ENCODE measurements at regions not wholly inside any gene's neighbourhood (a gene's known extent, or its start where the extent isn't known, plus 50 kb on each side); places are given as distances from the start of the nearest gene placed in this dataset.
A peak's percentile ranks its signal among the peaks of the same experiment; 100 is the strongest.

DNA sequence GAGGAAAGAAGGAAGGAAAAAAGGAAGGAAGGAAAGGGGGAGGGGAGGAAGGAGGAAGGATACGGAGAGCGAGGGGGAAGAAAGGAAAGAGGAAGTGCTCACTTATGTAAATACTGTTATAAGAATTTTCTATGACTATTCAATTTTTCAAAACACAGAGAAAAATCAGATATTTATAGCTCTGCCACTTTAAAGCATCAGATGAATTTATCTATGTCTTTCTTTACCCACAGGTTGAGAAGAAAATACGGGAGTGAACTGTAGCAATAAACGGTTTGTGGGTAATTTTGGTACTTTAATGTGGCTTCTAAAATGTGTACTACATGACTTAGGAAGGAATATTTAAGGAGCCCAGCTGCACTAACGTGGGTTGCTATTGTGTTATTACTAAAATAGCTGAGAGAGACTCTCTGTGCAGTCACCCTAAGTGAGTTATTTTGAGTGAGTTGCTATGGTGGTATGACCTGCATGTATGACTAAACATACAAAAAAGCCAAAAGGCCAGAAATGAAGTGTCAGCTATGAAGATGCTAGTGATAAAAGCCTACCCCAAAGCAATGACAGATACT, 225.5 kb downstream of the SOD2 start:
- 46 to 52% methylated on average over 5 of the region's 5 CpGs for WGBS, 2 donors
- no peaks in the 10 kb centered on the region for H3K36me3 ChIP-seq
- ATAC-seq (ENCODE audit: low FRiP score in 2 of 2) = peak in 1 of 2 donors; percentile 31

DNA sequence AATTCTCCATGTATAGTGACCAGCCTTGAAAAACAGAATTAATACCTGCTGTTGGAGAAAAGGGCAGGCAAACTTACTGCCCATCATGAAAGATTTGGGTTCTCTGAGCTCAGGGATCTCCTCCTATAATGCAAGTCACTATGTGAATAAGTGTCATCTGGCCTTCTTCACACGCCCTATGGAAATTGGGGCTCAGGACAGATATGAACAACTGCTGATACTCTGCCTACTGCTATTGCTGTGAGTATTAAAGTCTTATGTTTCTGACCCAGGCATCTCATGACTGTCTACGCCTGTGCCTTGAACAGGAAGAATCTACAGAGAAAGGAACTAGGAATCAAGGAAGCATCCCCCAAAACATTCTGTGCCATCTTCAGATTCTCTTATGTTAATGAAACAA, 226.1 kb downstream of the SOD2 start:
- DNase-seq (no peak), ATAC-seq (ENCODE audit: low FRiP score in 2 of 2) (no peak)
- TF ChIP-seq EP300 (IDR thresholded peaks at IDR 0.05) (no peak), POLR2A (IDR thresholded peaks at IDR 0.05) (no peak), POLR2AphosphoS5 (IDR thresholded peaks at IDR 0.05) (no peak), CTCF (IDR thresholded peaks at IDR 0.05) (no peak)
- Histone ChIP-seq H3K36me3 (no peaks in the 10 kb centered on the region), H3K4me1 (no peaks in the 10 kb centered on the region), H3K27ac (no peak overlapping the region), H3K9me3 (no peaks in the 10 kb centered on the region), H3K4me3 (no peak overlapping the region), H3K27me3 (no peaks in the 10 kb centered on the region)
- 34 to 64% methylated on average over 2 of the region's 2 CpGs for WGBS, 2 donors

More for the DNA sequence above, 225.5 kb downstream of the SOD2 start:
- Histone ChIP-seq H3K9me3 (no peaks in the 10 kb centered on the region), H3K4me1 (no peaks in the 10 kb centered on the region), H3K4me3 (no peak overlapping the region), H3K27me3 (no peaks in the 10 kb centered on the region), H3K27ac (no peak overlapping the region)
- TF ChIP-seq EP300 (IDR thresholded peaks at IDR 0.05) (no peak), CTCF (IDR thresholded peaks at IDR 0.05) (no peak), POLR2AphosphoS5 (IDR thresholded peaks at IDR 0.05) (no peak), POLR2A (IDR thresholded peaks at IDR 0.05) (no peak)
- no peak for DNase-seq

DNA sequence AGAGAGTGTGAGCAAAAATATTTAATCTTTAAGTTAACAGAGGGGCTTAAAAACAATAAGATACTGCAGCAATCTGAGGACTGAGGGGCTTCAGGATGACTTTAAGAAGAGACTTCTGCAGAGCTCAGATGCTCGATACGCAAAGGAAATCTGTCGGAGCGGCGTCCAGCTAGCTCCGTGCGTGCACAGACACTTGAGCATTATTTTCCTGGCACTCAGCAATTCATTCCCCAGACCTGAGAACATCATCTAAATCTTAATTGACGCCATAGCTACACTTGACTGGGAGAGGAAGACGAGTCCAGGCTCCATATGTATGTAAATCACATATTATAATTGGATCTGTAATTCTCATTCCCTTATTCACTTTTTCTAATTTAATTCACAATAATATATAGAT, 228.2 kb downstream of the SOD2 start:
- ATAC-seq (ENCODE audit: low FRiP score in 2 of 2) = peak in 1 of 2 donors; percentile 58
- WGBS, 2 donors = 57 to 73% methylated on average over 9 of the region's 9 CpGs
- H3K9me3 ChIP-seq = no peaks in the 10 kb centered on the region
- no peak for TF ChIP-seq POLR2AphosphoS5 (IDR thresholded peaks at IDR 0.05)
- no peak for TF ChIP-seq EP300 (IDR thresholded peaks at IDR 0.05)
- TF ChIP-seq CTCF (IDR thresholded peaks at IDR 0.05) = no peak
- TF ChIP-seq POLR2A (IDR thresholded peaks at IDR 0.05) = no peak
- no peak overlapping the region for H3K27ac ChIP-seq
- H3K4me3 ChIP-seq = no peak overlapping the region
- H3K4me1 ChIP-seq = no peaks in the 10 kb centered on the region
- no peak for DNase-seq
- H3K27me3 ChIP-seq = no peaks in the 10 kb centered on the region
- H3K36me3 ChIP-seq = no peaks in the 10 kb centered on the region

DNA sequence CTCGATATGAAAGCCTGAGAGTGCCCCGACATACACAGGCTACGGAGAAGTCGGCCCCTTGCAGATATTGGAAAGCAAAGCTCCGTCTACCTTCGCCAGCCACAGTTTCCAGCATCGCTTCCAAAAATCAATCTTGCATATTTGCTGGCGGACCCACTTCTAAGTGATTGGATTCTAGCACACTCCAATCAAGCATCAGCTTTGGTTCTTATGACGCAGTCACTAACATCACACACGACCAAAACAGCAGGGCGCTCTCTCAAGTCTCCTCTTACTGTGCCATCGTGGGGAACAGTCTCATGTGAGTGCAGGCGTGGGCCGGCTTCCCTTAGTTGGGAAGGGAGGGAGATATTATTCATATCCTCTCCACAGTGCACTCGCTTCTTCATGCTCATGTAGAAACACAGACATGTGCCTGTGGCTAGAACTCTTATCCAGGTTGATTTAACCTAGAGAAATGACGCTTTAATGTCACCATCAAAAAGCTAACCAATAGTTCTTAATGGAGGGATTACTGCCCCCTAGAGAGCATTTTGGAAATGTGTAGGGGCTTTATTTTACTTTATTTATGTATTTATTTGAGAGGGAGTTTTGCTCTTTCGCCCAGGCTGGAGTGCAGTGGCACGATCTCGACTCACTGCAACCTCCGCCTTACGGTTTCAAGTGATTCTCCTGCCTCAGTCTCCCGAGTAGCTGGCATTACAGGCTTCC, 229.8 kb downstream of the SOD2 start:
- Histone ChIP-seq H3K36me3 (no peaks in the 10 kb centered on the region), H3K27me3 (no peaks in the 10 kb centered on the region), H3K4me3 (no peak overlapping the region), H3K9me3 (no peaks in the 10 kb centered on the region), H3K4me1 (no peaks in the 10 kb centered on the region), H3K27ac (no peak overlapping the region)
- DNase-seq (no peak), ATAC-seq (ENCODE audit: low FRiP score in 2 of 2) (no peak)
- TF ChIP-seq POLR2A (IDR thresholded peaks at IDR 0.05) (no peak), CTCF (IDR thresholded peaks at IDR 0.05) (peak in 1 of 6 experiments; percentile 17)
- WGBS, 2 donors = 80 to 81% methylated on average over 22 of the region's 22 CpGs

- WGBS, 2 donors = 70 to 78% methylated on average over 7 of the region's 7 CpGs
- TF ChIP-seq POLR2AphosphoS5 (IDR thresholded peaks at IDR 0.05) (no peak), EP300 (IDR thresholded peaks at IDR 0.05) (no peak), POLR2A (IDR thresholded peaks at IDR 0.05) (no peak), CTCF (IDR thresholded peaks at IDR 0.05) (no peak)
- ATAC-seq (ENCODE audit: low FRiP score in 2 of 2) (no peak), DNase-seq (no peak)
- no peaks in the 10 kb centered on the region for H3K4me1 ChIP-seq
- no peaks in the 10 kb centered on the region for H3K27me3 ChIP-seq
- no peaks in the 10 kb centered on the region for H3K36me3 ChIP-seq
- no peak overlapping the region for H3K4me3 ChIP-seq
- no peaks in the 10 kb centered on the region for H3K9me3 ChIP-seq
- H3K27ac ChIP-seq = no peak overlapping the region
These were observed 230.6 kb downstream of the SOD2 start for GRCh38 chr6:159462431-159462830.

Data from upper lobe of left lung (tissue), 6 donors.